Neural cell (in vitro differentiated cells): ENCODE measurements at regions not wholly inside any gene's neighbourhood (a gene's known extent, or its start where the extent isn't known, plus 50 kb on each side); places are given as distances from the start of the nearest gene placed in this dataset.

Experiments used
- H2AFZ ChIP-seq: fragments of 200-600, 300-800 bp; sonication (generic), shearing (Covaris generic); 2 replicates; pipeline ENCODE4 v1.6.0; 2014; ENCODE audit warnings: low read depth, mild to moderate bottlenecking, antibody characterized with exemption, low read length, moderate library complexity
- H3F3A ChIP-seq: fragments of 200-600 bp; shearing (Covaris generic); 2 replicates; pipeline ENCODE4 v1.6.1; 2016; ENCODE audit warnings: mild to moderate bottlenecking, moderate library complexity, mixed read lengths, antibody characterized with exemption, low read length; ENCODE audit not compliant: insufficient read depth, poor library complexity, severe bottlenecking
- H3K27ac ChIP-seq: fragments of 200-600, 300-800 bp; sonication (generic), shearing (Covaris generic); 2 replicates; pipeline ENCODE4 v1.5.1; 2014; ENCODE audit warnings: mild to moderate bottlenecking, low read length, moderate library complexity
- H3K27me3 ChIP-seq: fragments of 300-800, 200-600 bp; sonication (generic), shearing (Covaris generic); 2 replicates; pipeline ENCODE4 v1.6.0; 2014; ENCODE audit warnings: mild to moderate bottlenecking, low read depth, low read length, moderate library complexity; ENCODE audit not compliant: insufficient read depth
- H3K36me3 ChIP-seq: fragments of 300-800, 200-600 bp; sonication (generic), shearing (Covaris generic); 2 replicates; pipeline ENCODE4 v1.5.1; 2014; ENCODE audit warnings: mild to moderate bottlenecking, antibody characterized with exemption, low read length, moderate library complexity; ENCODE audit not compliant: insufficient read depth
- H3K4me2 ChIP-seq: fragments of 300-800, 200-600 bp; sonication (generic), shearing (Covaris generic); 2 replicates; pipeline ENCODE4 v1.6.0; 2014; ENCODE audit warnings: mild to moderate bottlenecking, low read length
- H3K4me3 ChIP-seq: fragments of 300-800, 200-600 bp; sonication (generic), shearing (Covaris generic); 2 replicates; pipeline ENCODE4 v1.5.1; 2014; ENCODE audit warnings: mild to moderate bottlenecking, low read length, moderate library complexity
- H3K79me2 ChIP-seq: fragments of 200-600 bp; shearing (Covaris generic); replicated peaks from 2 replicates; pipeline ENCODE4 v1.6.0; 2014; ENCODE audit warnings: mild to moderate bottlenecking, low read length, moderate library complexity; ENCODE audit not compliant: insufficient read depth
- H3K9ac ChIP-seq: fragments of 300-800, 200-600 bp; sonication (generic), shearing (Covaris generic); 2 replicates; pipeline ENCODE4 v1.6.1; 2016; ENCODE audit warnings: mild to moderate bottlenecking, low read length, mixed read lengths
- H3K9me2 ChIP-seq: fragments of 200-600 bp; shearing (Covaris generic); 2 replicates; pipeline ENCODE4 v1.6.1; 2016; ENCODE audit warnings: mild to moderate bottlenecking, low read length, mixed read lengths; ENCODE audit not compliant: insufficient read depth
- H3K9me3 ChIP-seq: fragments of 200-600, 300-800 bp; sonication (generic), shearing (Covaris generic); 2 replicates; pipeline ENCODE4 v1.6.1; 2016; ENCODE audit warnings: mild to moderate bottlenecking, mixed run types, low read length, moderate library complexity, mixed read lengths
- H4K20me1 ChIP-seq: fragments of 200-600 bp; shearing (Covaris generic); 2 replicates; pipeline ENCODE4 v1.6.1; 2016; ENCODE audit warnings: mild to moderate bottlenecking, mixed run types; ENCODE audit not compliant: insufficient read depth
- EP300 ChIP-seq: fragments of 450-650 bp; conservative IDR thresholded peaks from 2 replicates; pipeline ENCODE4 v1.6.1; 2014; ENCODE audit warnings: antibody characterized with exemption, mild to moderate bottlenecking, moderate library complexity; ENCODE audit not compliant: poor library complexity, severe bottlenecking
- EZH2 ChIP-seq: fragments of 200-600, 300-800 bp; shearing (Covaris generic), sonication (generic); IDR thresholded peaks from 2 replicates; pipeline ENCODE4 v1.6.1; 2014; ENCODE audit warnings: antibody characterized with exemption, low read length, borderline replicate concordance, mild to moderate bottlenecking; ENCODE audit not compliant: insufficient read depth, poor library complexity, severe bottlenecking
- MXI1 ChIP-seq: fragments of 450-650 bp; conservative IDR thresholded peaks from 2 replicates; pipeline ENCODE4 v1.6.1; 2014; ENCODE audit warnings: antibody characterized with exemption, mild to moderate bottlenecking; ENCODE audit not compliant: poor library complexity, severe bottlenecking
- POLR2AphosphoS5 ChIP-seq: IDR thresholded peaks from 2 replicates; pipeline ENCODE4 v1.6.1; 2012
- RAD21 ChIP-seq: fragments of 450-650 bp; conservative IDR thresholded peaks from 2 replicates; pipeline ENCODE4 v1.6.1; 2014; ENCODE audit warnings: antibody characterized with exemption, mild to moderate bottlenecking, moderate library complexity
- SMC3 ChIP-seq: fragments of 450-650 bp; conservative IDR thresholded peaks from 2 replicates; pipeline ENCODE4 v1.6.1; 2014; ENCODE audit warnings: antibody characterized with exemption, mild to moderate bottlenecking, moderate library complexity; ENCODE audit not compliant: poor library complexity
- TAF1 ChIP-seq: IDR thresholded peaks from 2 replicates; pipeline ENCODE4 v1.6.1; 2012; ENCODE audit warnings: low read depth
- TF ChIP-seq, protein P1 (sequence below): IDR thresholded peaks from 2 replicates; pipeline ENCODE4 v1.6.1; 2012; ENCODE audit warnings: borderline replicate concordance
- TF ChIP-seq, protein P2 (sequence below): fragments of 450-650 bp; IDR thresholded peaks from 2 replicates; pipeline ENCODE4 v1.5.1; 2014; ENCODE audit warnings: antibody characterized with exemption, mild to moderate bottlenecking, moderate library complexity; ENCODE audit not compliant: poor library complexity, severe bottlenecking

DNA sequence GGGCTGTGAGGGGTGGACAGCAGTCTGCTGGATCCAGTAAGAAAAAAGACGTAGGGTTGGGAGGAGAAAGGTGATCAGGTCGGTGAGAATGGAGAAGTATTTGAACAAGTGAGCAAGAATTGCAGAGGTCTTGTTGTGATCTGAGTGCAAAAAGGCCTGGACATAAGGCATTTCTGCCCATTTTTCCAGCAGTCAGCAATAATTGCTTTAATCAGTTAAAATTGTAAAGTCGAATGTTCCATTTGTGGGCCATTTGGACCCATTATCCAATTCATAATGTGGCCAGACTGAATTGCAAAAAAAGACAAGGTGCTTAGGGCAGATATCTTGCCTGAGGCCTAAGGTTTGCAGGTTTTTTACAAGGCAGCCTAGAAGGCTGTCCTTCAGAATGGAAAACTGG is 86.1 kb downstream of the ZNF737 start:
- H3K79me2 ChIP-seq, result no peaks in the 10 kb centered on the region
- H4K20me1 ChIP-seq, result no peaks in the 10 kb centered on the region
- no peaks in the 10 kb centered on the region for H3K36me3 ChIP-seq
- H3K27ac ChIP-seq, result no peak overlapping the region
- H3K9ac ChIP-seq, result no peak overlapping the region
- no peak overlapping the region for H2AFZ ChIP-seq
- no peaks in the 10 kb centered on the region for H3K9me3 ChIP-seq
- H3K4me2 ChIP-seq, result no peak overlapping the region
- no peaks in the 10 kb centered on the region for H3F3A ChIP-seq
- H3K27me3 ChIP-seq, result no peaks in the 10 kb centered on the region
- no peak overlapping the region for H3K4me3 ChIP-seq
- TF ChIP-seq MXI1 (no peak), RAD21 (no peak), EZH2 (no peak), SMC3 (no peak), EP300 (no peak), POLR2AphosphoS5 (no peak), TAF1 (no peak)
- TF ChIP-seq, protein P1, sequence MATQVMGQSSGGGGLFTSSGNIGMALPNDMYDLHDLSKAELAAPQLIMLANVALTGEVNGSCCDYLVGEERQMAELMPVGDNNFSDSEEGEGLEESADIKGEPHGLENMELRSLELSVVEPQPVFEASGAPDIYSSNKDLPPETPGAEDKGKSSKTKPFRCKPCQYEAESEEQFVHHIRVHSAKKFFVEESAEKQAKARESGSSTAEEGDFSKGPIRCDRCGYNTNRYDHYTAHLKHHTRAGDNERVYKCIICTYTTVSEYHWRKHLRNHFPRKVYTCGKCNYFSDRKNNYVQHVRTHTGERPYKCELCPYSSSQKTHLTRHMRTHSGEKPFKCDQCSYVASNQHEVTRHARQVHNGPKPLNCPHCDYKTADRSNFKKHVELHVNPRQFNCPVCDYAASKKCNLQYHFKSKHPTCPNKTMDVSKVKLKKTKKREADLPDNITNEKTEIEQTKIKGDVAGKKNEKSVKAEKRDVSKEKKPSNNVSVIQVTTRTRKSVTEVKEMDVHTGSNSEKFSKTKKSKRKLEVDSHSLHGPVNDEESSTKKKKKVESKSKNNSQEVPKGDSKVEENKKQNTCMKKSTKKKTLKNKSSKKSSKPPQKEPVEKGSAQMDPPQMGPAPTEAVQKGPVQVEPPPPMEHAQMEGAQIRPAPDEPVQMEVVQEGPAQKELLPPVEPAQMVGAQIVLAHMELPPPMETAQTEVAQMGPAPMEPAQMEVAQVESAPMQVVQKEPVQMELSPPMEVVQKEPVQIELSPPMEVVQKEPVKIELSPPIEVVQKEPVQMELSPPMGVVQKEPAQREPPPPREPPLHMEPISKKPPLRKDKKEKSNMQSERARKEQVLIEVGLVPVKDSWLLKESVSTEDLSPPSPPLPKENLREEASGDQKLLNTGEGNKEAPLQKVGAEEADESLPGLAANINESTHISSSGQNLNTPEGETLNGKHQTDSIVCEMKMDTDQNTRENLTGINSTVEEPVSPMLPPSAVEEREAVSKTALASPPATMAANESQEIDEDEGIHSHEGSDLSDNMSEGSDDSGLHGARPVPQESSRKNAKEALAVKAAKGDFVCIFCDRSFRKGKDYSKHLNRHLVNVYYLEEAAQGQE, result no peak
- TF ChIP-seq, protein P2, sequence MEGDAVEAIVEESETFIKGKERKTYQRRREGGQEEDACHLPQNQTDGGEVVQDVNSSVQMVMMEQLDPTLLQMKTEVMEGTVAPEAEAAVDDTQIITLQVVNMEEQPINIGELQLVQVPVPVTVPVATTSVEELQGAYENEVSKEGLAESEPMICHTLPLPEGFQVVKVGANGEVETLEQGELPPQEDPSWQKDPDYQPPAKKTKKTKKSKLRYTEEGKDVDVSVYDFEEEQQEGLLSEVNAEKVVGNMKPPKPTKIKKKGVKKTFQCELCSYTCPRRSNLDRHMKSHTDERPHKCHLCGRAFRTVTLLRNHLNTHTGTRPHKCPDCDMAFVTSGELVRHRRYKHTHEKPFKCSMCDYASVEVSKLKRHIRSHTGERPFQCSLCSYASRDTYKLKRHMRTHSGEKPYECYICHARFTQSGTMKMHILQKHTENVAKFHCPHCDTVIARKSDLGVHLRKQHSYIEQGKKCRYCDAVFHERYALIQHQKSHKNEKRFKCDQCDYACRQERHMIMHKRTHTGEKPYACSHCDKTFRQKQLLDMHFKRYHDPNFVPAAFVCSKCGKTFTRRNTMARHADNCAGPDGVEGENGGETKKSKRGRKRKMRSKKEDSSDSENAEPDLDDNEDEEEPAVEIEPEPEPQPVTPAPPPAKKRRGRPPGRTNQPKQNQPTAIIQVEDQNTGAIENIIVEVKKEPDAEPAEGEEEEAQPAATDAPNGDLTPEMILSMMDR, result no peak
- no peaks in the 10 kb centered on the region for H3K9me2 ChIP-seq

DNA sequence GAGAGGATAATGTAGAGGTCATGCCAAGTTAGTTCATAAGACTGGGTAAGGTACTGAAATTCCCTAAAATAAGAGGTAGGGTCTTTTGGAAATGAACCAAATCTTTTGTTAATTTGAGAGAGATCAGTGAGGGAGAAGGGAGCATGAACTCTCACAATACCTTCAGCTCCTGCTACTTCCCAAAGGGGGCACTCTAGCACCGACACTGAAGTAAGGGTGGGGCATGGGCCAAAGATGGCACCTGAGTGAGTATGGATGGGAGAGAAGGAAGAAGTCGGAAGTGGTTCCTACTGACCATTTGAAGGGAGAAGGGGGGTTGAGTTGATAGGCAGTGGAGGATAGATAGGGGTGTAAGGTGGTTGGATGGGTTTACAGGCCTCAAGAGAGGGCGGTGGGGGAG is 86.6 kb downstream of the ZNF737 start:
- Histone ChIP-seq H3K4me3 (no peak overlapping the region), H3K27ac (no peak overlapping the region), H3K36me3 (no peaks in the 10 kb centered on the region), H4K20me1 (no peaks in the 10 kb centered on the region), H3K9me3 (no peaks in the 10 kb centered on the region), H3K4me2 (no peak overlapping the region), H3K9me2 (no peaks in the 10 kb centered on the region), H3K9ac (no peak overlapping the region), H2AFZ (no peak overlapping the region), H3K79me2 (no peaks in the 10 kb centered on the region), H3K27me3 (no peaks in the 10 kb centered on the region), H3F3A (no peaks in the 10 kb centered on the region)
- TF ChIP-seq SMC3, result no peak
- TF ChIP-seq, protein P1, result no peak
- no peak for TF ChIP-seq TAF1
- TF ChIP-seq, protein P2, result no peak
- no peak for TF ChIP-seq MXI1
- TF ChIP-seq RAD21, result no peak
